GM21381 (cell line): ENCODE measurements at regions not wholly inside any gene's neighbourhood (a gene's known extent, or its start where the extent isn't known, plus 50 kb on each side); places are given as distances from the start of the nearest gene placed in this dataset.

Experiments
- ATAC-seq: cut with Tn5 transposase; IDR thresholded peaks from one replicate; pipeline ENCODE4 v1.9.1; 2021; ENCODE audit warnings: mild to moderate bottlenecking, moderate library complexity; ENCODE audit not compliant: unreplicated experiment

GRCh38 chr10:83835945-83836745 is 303.2 kb upstream of the GHITM start:
- no peak for ATAC-seq

- no peak for ATAC-seq
These were observed 290.6 kb upstream of the GHITM start for GRCh38 chr10:83848677-83849076.

- ATAC-seq, result no peak
These were observed 290.2 kb upstream of the GHITM start for GRCh38 chr10:83849150-83849549.

- ATAC-seq, result no peak
These were observed 287.2 kb upstream of the GHITM start for GRCh38 chr10:83852146-83852545.

- ATAC-seq, result no peak
These were observed 276.6 kb upstream of the GHITM start for GRCh38 chr10:83862723-83863122.

GRCh38 chr10:83863283-83863966 is 275.9 kb upstream of the GHITM start:
- ATAC-seq, result no peak

GRCh38 chr10:83869898-83870297 is 269.4 kb upstream of the GHITM start:
- ATAC-seq, result no peak

GRCh38 chr10:83871187-83872081 is 267.9 kb upstream of the GHITM start:
- ATAC-seq, result peak; percentile 97

- ATAC-seq, result no peak
These were observed 259.0 kb upstream of the GHITM start for GRCh38 chr10:83880252-83880791.

GRCh38 chr10:83881661-83882060 is 257.6 kb upstream of the GHITM start:
- ATAC-seq, result no peak

- no peak for ATAC-seq
These were observed 252.4 kb upstream of the GHITM start for GRCh38 chr10:83886871-83887270.

GRCh38 chr10:83892737-83893136 is 246.6 kb upstream of the GHITM start:
- no peak for ATAC-seq

GRCh38 chr10:83896219-83896618 is 243.1 kb upstream of the GHITM start:
- no peak for ATAC-seq

GRCh38 chr10:83897626-83898025 is 241.7 kb upstream of the GHITM start:
- ATAC-seq, result no peak

- no peak for ATAC-seq
These were observed 230.8 kb upstream of the GHITM start for GRCh38 chr10:83908506-83908905.

- no peak for ATAC-seq
These were observed 230.3 kb upstream of the GHITM start for GRCh38 chr10:83909001-83909400.

GRCh38 chr10:83915801-83916200 is 223.5 kb upstream of the GHITM start:
- no peak for ATAC-seq

- ATAC-seq, result no peak
These were observed 221.5 kb upstream of the GHITM start for GRCh38 chr10:83917537-83918506.

- no peak for ATAC-seq
These were observed 220.1 kb upstream of the GHITM start for GRCh38 chr10:83919187-83919586.
